Gastroesophageal sphincter (tissue), 3 donors: ENCODE measurements at regions not wholly inside any gene's neighbourhood (a gene's known extent, or its start where the extent isn't known, plus 50 kb on each side); places are given as distances from the start of the nearest gene placed in this dataset.

Experiments used
- EP300 ChIP-seq: sonication (generic); formaldehyde crosslinking; IDR thresholded peaks from one replicate; pipeline ENCODE4 v1.6.1; 2017; ENCODE audit warnings: antibody characterized with exemption, mild to moderate bottlenecking
- POLR2A ChIP-seq, 2 donors: fragments of 450-650 bp; IDR thresholded peaks; one replicate each; pipeline ENCODE4 v1.6.1; 2017; ENCODE audit warnings: antibody characterized with exemption in 2 of 2, mild to moderate bottlenecking in 2 of 2, moderate library complexity in 1 of 2
- POLR2AphosphoS5 ChIP-seq: sonication (generic); formaldehyde crosslinking; IDR thresholded peaks from one replicate; pipeline ENCODE4 v1.6.1; 2017; ENCODE audit warnings: antibody characterized with exemption
- TF ChIP-seq, protein P1 (sequence below), 4 experiments: fragments of 200-600 bp in 2 of 4; fragments of 450-650 bp in 2 of 4; sonication (generic) in 1 of 4; IDR thresholded peaks; one replicate each; pipeline ENCODE4 v1.5.1; 2017 to 2019; ENCODE audit warnings: antibody characterized with exemption in 4 of 4, mild to moderate bottlenecking in 2 of 4, moderate library complexity in 2 of 4

DNA sequence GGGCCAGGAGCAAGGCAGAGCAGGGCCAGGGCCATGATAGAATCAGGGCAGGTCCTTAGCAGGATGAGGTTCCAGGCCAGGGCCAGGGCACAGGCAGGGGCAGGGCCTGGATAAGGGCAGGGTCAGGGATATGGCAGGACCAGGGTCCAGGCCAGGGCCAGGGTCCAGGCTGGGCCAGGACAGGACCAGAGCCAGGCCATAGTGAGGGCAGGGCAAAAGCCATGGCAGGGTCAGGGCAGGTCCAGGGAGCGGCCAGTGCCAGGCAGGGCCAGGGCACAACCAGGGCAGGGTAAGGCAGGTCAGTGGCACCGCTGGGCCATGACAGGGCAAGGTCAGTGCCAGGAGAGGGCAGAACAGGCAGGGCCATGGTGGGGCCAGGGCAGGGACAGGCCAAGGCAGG, 152.2 kb downstream of the LIPI start:
- TF ChIP-seq, protein P1, sequence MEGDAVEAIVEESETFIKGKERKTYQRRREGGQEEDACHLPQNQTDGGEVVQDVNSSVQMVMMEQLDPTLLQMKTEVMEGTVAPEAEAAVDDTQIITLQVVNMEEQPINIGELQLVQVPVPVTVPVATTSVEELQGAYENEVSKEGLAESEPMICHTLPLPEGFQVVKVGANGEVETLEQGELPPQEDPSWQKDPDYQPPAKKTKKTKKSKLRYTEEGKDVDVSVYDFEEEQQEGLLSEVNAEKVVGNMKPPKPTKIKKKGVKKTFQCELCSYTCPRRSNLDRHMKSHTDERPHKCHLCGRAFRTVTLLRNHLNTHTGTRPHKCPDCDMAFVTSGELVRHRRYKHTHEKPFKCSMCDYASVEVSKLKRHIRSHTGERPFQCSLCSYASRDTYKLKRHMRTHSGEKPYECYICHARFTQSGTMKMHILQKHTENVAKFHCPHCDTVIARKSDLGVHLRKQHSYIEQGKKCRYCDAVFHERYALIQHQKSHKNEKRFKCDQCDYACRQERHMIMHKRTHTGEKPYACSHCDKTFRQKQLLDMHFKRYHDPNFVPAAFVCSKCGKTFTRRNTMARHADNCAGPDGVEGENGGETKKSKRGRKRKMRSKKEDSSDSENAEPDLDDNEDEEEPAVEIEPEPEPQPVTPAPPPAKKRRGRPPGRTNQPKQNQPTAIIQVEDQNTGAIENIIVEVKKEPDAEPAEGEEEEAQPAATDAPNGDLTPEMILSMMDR (IDR thresholded peaks at IDR 0.05): no peak
- no peak for TF ChIP-seq POLR2AphosphoS5
- TF ChIP-seq POLR2A (IDR thresholded peaks at IDR 0.05): no peak
- TF ChIP-seq EP300: no peak
